DMS53 (cell line): ENCODE measurements at regions not wholly inside any gene's neighbourhood (a gene's known extent, or its start where the extent isn't known, plus 50 kb on each side); places are given as distances from the start of the nearest gene placed in this dataset.

Source experiments
- DNase-seq: peaks from one replicate; lab custom pipeline; 2025; lab: John Stamatoyannopoulos, UW

- no peak for DNase-seq
Observed at GRCh38 chr1:4854367-4854766, 200.0 kb downstream of the AJAP1 start.

- no peak for DNase-seq
Observed at GRCh38 chr1:4853904-4854303, 199.5 kb downstream of the AJAP1 start.

- no peak for DNase-seq
Observed at GRCh38 chr1:4851385-4852065, 197.1 kb downstream of the AJAP1 start.

GRCh38 chr1:4848431-4848830 is 194.0 kb downstream of the AJAP1 start:
- no peak for DNase-seq

- DNase-seq, result no peak
Observed at GRCh38 chr1:4847711-4848110, 193.3 kb downstream of the AJAP1 start.
